SK-N-MC (cell line): ENCODE measurements at regions not wholly inside any gene's neighbourhood (a gene's known extent, or its start where the extent isn't known, plus 50 kb on each side); places are given as distances from the start of the nearest gene placed in this dataset.

Experiments
- EZH2 ChIP-seq: fragments of 200-600 bp; sonication (generic); IDR thresholded peaks from one replicate; pipeline ENCODE4 v1.6.1; 2017; ENCODE audit warnings: antibody characterized with exemption
- FOXP2 ChIP-seq: optimal IDR thresholded peaks from 2 replicates; pipeline ENCODE3; 2011; ENCODE audit warnings: mild to moderate bottlenecking, moderate library complexity; ENCODE audit not compliant: insufficient read depth; ENCODE audit errors: extremely low read length, control extremely low read depth
- POLR2AphosphoS5 ChIP-seq: IDR thresholded peaks from 2 replicates; pipeline ENCODE4 v1.6.1; 2012; ENCODE audit warnings: mild to moderate bottlenecking, low read depth, low read length, borderline replicate concordance

DNA sequence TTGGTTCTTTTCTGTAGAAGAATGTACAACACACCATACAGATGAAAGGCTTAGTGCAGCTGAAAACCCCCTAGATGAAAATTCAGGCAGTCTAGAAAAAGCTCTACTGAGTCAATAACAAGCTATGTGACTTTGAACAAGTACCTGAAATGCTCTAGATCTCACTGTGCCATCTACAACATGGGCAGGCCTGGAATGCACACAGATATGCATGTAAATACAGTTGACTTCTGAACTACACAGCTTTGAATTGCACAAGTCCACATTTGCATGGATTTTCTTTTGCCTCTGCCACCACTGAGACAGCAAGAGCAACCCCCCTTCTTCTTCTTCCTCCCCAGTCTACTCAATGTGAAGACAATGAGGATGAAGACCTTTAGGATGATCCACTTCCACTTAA lies 98.4 kb downstream of the CNTN3 start:
- TF ChIP-seq POLR2AphosphoS5: no peak
- no peak for TF ChIP-seq EZH2
- TF ChIP-seq FOXP2: no peak
